SW 1271 (cell line): ENCODE measurements at regions not wholly inside any gene's neighbourhood (a gene's known extent, or its start where the extent isn't known, plus 50 kb on each side); places are given as distances from the start of the nearest gene placed in this dataset.

ENCODE experiments used
- DNase-seq, 2 experiments: peaks; one replicate each; lab custom pipeline; 2025; lab: John Stamatoyannopoulos, UW

DNA sequence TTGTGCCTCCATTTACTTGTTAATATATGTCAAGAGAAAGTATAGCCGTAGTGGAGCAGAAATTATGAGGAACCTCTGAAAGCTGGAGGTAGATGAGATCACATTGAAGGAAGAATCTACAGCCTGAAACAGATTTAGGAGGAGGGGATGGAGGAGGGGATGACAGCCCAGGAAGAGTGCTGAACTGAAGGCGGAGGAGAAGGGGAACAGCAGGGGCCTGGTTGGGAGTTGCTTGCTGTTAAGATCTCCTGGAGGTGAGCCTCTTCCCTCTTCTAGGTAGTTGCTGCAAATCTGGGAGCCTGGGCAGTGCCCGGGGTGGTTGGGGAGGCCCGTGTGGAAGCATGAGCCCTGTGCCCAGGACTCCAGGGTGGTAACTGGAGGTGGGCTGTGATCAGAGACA lies 111.8 kb upstream of the SEMA6A start:
- no peak for DNase-seq

DNA sequence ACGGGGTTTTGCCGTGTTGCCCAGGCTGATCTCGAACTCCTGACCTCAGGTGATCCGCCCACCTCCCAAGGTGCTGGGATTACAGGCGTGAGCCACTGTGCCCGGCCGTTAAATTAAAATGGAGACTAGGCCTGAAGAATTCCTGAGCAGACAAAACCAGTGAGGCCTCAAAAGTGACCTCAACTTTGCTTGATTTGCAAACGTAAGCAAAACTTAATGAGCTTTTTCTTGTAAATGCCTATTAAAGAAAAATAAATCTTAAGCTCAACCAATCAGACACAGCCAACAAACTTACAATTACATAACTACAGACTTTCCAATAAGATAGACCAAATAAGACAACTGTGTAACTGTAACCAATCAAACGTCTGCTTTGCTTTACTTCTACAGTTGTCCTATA lies 111.3 kb upstream of the SEMA6A start:
- DNase-seq = no peak

DNA sequence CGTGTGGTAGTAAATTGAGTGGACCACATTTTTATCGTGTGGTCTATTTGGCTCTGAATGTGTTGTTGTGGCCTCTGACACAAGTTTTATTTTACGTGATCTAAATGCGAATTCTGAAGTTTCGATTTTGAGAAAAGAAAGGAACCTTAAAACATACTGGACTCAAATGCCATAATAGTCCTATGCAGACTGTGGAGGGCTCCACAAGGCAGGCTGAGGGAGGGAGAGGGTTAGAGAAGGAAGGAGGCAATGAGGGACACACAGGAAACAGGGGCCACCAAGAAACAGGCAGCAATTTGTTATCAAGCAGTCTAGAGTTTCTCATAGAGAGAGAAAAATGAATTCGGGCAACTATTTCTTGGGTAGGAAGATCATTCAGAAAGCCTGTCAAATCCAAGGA lies 110.4 kb upstream of the SEMA6A start:
- no peak for DNase-seq

DNA sequence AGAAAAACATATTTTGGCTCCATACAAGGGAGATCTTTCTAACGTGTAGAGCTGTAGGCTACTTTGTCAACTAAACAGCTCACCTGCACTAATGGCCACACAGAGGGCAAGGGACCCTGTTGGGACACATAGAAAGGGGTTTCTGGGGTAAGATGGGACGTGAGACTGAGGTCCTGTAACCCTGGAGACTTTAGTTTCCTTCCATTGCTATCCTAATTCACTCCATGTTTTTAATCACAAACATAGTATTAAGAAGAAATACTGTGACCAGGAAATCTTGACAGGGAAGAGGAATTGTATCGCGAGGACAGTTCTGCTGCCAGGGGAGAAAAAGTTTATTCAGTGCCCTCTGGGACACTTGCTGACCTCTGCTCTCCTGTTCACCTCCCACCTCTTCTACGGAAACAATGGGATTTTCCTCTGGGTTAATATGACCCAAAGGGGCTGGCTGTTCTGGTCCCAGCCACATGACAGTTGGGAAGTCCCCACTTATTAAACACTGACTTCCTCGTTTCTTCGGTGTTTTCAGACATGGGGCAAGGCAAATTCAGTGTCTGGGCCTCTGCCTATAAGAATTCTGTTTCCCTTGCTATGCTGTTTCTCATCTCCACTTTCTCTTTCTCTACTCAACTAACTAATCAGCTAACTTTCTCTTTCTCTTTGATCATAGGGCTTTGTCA lies 106.9 kb upstream of the SEMA6A start:
- no peak for DNase-seq

DNA sequence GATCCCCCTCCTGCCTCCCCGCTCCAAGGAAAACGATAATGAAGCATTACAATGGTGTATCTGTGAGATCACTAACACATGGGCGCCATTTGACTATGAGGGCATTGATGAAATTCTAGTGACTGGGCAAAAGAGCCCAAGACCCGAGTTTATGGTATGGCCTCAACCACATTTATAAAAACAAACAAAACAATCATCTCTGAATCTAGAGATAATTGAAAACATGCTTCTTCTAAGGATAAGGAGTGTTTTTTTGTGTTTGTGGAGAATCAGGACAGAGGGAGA lies 100.9 kb upstream of the SEMA6A start:
- DNase-seq = no peak

DNA sequence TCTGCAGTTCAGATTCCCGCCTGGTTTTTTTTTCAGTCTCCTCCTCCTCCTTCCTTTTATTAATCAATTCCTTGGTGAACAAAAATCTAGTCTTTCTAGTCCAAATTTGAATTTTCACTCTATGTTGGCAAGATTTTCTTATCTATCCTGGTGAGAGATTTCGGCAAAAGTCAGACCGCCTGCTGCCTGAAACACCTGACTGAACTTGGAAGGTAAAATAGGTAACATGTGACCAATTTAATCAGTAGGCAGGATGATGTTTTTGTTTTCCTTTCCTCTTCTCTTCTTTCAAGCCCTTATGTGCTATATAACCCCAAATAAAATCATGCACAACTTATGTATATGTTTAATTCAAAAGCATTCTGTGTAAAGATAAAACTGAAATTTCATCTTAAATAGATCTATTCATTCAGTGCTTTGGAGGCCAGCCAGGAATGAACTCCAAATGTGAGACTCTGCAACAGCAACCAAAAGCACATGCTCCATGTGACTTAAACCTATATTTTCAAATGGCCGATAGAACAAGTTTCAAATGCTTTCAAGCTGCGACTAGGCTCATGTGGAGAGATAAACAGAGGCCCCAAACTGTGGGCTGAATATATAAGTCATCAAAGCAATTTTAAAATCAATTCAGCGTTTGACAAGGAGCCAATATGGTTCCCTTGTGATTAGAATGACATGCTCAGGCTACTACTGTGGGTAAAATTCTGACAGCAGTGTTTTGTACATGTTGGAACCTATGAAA lies 100.4 kb upstream of the SEMA6A start:
- DNase-seq = no peak

DNA sequence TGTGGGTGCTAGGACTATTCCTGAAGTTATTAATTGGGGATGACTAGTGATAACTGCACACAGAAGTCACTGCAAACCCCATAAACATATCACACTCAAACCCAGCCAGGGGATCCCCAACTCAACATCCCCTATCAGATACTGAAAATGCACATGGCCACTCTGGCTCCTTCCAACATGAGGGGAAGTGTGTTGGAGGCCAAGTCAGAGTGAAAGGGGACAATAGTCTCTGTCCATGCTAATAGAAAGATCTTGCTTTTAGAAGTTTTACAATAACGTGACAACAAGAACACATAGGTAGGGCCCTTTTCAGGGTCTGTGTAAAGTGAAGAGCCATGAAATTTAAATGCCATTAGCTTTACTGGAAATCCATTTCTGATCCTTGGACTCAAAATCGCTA lies 98.8 kb upstream of the SEMA6A start:
- DNase-seq = no peak

DNA sequence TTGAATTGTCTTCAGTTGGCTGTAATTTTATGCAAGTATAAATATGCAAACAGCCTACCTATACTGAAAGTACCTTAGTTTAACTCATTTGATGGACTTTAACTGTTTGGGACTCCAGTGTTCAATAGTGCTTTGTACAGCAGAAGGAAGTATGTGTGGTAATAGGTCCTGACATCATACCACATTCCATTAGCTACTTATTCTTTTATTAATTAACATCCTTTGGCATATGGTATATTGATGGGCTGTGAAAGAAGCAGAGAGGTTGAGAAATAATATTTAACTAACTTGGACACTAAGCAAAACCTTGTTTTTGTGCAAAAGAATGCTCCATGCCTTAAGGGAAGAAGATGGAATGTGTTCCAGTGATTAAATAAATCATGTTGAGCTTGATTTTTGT lies 97.6 kb upstream of the SEMA6A start:
- no peak for DNase-seq

DNA sequence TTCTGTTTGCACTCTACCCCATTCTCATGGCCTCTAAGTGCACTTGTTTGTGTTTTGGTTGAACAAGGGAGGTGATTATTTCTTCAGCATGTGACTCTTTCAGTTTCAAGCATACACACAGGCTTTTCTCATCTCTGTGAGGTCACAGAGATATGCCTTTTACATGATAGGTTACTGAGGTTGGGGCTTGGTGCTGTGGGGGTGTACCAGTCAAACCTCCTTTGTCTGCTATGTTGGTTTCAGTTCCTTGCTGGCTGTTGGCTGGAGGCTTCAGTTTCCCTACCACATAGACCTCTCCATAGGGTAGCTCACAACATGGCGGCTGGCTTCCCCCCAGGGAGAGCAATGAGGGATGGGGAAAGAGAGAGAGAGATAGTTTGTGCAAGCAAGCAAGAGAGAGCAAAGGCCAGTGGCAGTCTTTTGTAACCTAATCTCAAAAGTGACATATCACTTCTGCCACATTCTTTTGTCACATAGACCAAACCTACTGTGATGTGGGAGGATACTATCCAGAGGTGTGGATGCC lies 96.7 kb upstream of the SEMA6A start:
- DNase-seq = no peak

DNA sequence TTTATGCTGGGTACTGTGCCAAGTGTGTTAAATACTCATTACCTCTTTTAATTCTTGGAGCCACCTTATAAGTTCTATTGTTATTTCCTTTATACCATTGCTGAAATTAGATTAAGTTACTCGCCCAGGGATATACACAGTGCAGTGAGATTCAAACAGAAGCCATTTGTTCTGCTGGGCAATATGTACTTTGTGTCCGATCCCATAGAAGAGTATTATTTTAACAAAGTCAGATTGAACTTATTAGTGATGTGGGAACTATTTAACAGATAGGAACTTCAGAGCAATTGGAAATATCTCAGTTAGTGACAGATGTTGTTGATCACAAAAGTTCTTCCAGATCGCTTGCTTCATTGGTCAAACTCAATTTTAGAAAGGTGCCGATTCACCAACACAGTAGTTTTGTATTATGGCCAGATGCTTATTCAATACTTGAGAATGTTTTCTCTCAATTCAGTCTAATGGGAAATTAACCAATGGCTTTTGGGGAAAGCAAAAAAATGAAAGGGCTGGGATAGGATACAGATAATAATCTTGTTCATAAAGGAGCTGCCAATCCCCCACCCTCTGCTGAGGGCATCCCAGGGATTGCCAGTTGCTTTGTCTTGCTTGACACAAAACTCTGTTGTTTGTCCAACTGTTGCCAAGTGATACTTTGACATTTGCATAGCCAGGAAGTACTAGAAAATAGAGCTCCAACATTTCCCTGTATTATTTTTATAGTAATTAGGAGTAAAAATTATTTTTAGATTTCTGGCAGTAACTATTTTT lies 94.8 kb upstream of the SEMA6A start:
- DNase-seq = no peak

DNA sequence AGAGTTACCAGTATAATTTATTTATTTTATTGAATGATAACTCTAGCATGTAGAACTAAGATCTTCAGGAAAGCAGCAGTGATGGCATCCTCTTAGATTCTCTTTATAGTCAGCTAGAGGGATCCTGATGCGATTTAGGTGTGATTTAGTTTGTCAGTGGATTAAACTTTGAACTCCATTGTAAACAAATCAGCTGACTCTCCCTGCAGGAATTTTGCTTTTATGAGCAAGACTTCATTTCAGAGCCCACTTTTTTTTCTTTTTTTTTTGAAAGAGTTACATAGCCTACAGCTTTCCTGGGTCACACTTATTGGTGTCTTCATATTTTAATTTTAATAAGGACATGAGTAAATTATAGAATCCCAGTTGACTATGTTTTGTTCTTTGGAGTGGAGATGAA lies 93.8 kb upstream of the SEMA6A start:
- no peak for DNase-seq

DNA sequence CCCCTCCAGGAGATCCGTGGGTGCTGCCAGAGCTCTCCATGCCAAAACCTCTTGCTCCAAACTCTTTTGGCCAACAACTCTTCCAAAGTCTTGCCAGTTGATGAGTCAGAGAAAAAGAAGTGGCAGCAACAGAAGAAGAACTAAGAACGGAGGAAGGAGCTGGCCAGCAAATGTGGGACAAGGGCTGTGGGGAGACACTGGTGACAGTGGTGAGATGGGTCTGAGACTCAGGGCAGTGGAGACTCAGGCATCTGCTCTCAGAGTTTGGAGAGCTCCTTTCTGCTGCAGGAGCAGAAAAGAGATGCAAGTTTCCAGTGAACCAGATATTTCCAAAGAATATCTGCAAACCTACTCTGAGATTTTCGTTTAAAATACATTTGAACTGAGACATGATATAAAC lies 92.3 kb upstream of the SEMA6A start:
- no peak for DNase-seq

DNA sequence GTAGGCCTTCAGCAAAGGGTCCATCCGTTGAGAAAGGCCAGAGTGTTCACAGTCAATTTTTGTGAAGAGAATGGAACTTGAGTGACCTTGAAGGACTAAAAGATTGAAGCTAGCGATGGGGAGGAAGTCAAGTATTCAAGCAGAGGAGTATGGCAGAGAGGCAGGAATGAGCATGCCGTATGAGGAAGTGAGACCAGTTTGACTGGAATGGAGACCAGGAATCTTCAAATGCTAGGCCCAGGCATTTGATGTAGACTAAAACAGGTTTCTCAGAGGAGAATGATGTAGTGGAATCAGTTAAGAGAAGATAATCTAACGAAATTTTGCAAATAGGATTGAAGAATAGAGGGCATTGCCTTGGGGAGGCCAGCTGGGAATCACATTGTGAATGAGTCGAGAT lies 90.4 kb upstream of the SEMA6A start:
- DNase-seq = no peak

DNA sequence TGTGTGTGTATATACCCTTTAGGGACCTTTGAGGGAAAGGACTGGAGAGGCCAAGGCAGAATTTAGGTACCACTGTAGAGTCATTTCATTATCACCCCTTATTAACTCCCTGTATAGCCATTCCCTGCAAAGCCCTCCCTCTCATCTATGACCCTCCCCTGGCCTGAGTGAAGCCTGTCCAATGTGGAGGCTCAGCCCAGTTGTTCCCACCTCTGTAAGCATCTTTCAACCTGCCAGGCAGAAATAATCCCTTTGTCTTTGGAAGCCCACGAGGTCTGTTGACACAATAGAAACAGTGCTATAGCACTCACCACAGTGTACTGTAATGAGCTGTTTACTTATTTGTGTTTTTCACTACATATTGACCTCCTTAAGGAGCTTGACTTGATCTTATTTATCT lies 88.5 kb upstream of the SEMA6A start:
- DNase-seq = no peak

DNA sequence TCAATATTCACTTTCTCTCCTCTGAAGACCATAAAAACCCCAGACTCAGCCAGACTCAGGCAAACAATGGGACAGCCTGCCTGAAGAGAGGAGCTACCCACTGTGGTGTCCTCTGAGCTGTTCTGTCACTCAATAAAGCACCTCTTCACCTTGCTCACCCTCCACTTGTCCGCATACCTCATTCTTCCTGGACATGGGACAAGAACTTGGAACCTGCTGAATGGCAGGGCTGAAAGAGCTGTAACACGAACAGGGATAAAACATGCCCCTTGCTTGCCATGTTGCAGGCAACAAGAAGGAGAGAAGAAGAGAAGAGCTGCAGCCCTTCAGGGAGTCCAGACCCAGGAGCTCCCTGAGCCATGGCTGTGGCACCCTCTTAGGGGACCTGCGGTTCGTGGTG lies 86.8 kb upstream of the SEMA6A start:
- no peak for DNase-seq

DNA sequence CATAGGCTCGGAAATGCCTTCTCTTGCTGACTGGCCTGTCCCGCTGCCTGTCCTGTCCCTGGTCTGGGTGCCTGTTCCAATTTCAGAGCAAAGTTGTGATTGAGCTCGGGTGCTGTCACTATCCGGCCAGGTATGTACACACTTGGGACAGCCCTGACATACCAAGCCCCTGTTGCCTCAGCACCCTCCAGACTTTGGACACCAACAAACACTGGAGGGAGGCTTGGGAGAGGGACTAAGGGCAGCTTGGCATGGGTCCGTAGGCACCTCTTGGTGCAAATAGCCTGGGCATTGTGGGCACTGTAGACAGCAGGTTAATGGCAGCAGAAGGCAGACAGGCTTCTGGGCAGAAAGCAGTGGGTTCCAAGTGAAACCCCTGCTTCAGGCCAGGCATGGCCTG lies 86.3 kb upstream of the SEMA6A start:
- no peak for DNase-seq

DNA sequence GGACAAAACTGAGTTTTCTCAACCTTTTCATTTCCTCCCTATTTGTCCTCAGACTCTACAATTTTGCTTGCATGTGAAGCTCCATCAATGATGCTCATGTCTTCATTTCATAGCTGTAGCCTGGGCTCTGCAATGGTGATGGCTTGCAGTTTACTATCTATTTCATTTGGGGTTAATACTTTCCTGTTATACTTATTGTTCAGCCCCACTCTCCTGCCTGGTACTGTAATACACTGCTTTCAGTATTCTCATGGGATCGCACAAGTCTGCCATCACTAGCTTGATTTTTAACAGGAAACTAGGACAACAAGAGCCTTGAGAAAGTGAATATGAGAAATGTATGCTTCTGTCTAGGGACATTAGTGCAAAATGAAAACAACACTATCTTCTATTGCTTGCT lies 84.2 kb upstream of the SEMA6A start:
- DNase-seq = no peak

DNA sequence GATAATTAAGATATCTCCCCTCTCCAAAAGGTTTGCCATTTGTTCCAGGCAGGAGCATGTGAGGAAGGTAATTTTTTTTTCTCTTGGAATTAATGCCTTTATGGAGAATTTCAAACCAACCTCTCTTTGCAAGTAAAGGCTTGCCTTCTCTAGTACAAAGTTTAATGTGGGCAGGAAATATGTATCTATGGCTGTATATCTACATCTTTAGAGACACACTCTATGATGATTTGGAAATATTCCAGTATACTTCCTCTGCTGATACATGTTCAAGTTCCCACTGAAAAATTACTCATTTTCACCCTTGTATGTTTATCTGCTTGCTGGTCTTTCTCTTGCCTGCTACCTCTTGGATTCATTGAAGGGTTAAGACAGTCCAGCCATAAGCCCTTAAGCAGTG lies 83.5 kb upstream of the SEMA6A start:
- no peak for DNase-seq

DNA sequence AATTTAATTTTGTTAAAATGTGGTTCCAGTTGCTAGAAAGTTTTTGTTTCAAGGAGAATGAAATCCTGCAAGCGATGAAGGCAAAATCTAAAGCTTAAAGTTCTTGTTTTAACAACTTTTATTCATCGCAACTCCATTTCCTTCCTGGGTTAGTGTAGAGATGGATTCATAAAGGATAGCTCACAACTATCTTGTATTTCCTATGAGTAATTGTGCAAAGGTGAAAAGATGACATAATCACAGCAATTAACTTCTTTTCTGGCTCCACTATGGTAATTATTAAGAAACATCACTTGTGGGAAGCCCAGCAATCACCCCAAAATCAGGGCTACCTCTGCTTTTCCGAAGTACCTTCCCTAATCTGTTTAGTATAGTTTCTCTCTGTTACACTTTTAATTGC lies 80.8 kb upstream of the SEMA6A start:
- no peak for DNase-seq

DNA sequence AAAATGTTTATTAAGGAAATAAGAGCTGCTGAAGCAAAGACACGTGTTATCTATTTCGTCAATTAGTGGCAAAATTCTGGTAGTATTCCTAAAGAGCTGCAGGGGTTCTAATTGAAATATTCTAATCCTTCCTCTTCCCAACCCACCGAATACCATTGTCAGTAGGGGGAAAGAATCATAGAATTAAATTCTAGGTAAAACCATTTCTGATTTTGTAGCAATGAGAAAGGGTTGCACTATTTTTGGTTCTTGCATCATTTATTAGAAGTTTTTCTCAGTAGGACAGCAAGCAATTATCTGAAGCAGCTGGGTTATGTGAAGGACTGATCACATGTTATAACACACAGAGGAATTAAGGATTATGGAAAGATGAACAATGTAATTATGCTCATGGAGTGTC lies 80.3 kb upstream of the SEMA6A start:
- DNase-seq = no peak

DNA sequence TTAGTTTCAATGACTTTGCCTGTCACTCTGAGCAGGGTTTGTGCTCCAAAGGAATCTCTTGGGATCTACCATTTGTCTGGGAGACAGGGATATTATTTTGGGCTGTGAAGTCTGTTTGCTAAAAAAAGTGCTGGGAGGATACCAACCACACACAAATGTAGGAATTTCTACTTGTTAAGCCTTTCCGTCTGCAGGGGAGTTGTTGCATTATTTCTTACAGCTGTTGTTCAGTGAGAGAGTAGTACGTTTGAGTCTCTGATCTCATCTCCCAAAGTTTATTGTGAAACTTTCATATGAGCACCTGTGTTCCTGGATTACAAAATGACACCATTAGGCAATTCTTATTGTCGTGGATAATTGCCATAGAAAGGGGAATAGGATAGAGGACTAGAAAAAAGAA lies 78.3 kb upstream of the SEMA6A start:
- DNase-seq = no peak

DNA sequence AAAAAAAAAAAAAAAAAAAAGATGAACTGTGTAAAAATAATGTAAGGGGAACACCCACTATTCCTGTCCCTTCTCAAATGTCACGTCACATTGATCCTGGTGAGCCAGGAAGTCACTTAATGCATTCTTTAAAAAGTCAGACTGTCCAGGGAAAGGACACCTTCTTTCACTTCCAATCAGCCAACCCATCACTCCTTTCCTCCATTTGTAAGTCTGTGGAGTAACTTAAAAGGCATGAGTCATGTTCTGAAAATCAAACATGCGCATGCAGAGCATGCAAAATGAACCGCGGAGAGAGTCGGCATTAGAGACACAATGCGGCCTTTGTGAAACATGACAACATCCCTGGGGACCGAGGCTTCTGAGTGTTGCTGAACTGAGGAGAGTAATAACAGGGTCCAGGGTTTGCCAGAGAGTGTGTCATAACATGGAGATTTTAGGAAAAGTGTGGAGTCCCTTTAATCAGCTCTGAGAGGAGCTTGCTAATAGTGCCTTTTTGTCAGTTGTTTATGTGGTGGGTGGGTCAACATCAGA lies 77.6 kb upstream of the SEMA6A start:
- no peak for DNase-seq

DNA sequence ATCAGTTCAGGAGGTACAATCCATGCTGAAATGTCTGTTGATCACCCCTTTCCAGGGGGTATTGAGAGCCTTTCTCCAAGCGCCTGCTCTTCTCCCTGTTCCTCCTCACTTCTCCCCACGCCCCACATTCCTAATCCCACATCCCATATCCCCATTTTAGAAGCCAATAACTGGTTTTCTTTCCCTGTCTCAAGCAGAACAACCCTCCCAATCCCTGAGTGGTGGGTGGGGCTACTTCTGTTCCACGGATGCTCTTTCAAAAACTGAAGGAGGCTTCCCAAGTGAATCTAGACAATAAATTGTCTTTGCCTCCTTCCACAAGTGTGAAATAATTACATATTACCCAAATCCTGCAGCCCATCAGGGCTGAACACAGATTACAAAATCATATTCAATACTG lies 77.0 kb upstream of the SEMA6A start:
- DNase-seq = no peak
